SJCRH30 (cell line): ENCODE measurements at regions not wholly inside any gene's neighbourhood (a gene's known extent, or its start where the extent isn't known, plus 50 kb on each side); places are given as distances from the start of the nearest gene placed in this dataset.

Experiments
- DNase-seq, 2 experiments: peaks; one replicate each; pipeline ENCODE4 v3.0.0-alpha.2; 2015 to 2020
- H3K27ac ChIP-seq: fragments of 250-450 bp; sonication (Bioruptor Pico); 2 replicates; pipeline ENCODE4 v1.5.1; 2020; ENCODE audit warnings: mild to moderate bottlenecking, moderate library complexity
- H3K27me3 ChIP-seq: fragments of 250-450 bp; sonication (Bioruptor Pico); 2 replicates; pipeline ENCODE4 v1.5.1; 2020; ENCODE audit warnings: mild to moderate bottlenecking, moderate library complexity
- H3K36me3 ChIP-seq: fragments of 250-450 bp; sonication (Bioruptor Pico); 2 replicates; pipeline ENCODE4 v1.5.1; 2020; ENCODE audit warnings: mild to moderate bottlenecking, moderate library complexity
- H3K4me1 ChIP-seq: fragments of 250-450 bp; sonication (Bioruptor Pico); 2 replicates; pipeline ENCODE4 v1.5.1; 2020; ENCODE audit warnings: mild to moderate bottlenecking, moderate library complexity
- H3K4me3 ChIP-seq: fragments of 250-450 bp; sonication (Bioruptor Pico); 2 replicates; pipeline ENCODE4 v1.5.1; 2020; ENCODE audit warnings: mild to moderate bottlenecking, moderate library complexity
- H3K9me3 ChIP-seq: fragments of 250-450 bp; sonication (Bioruptor Pico); replicated peaks from 2 replicates; pipeline ENCODE4 v1.5.1; 2020; ENCODE audit warnings: mild to moderate bottlenecking, moderate library complexity

DNA sequence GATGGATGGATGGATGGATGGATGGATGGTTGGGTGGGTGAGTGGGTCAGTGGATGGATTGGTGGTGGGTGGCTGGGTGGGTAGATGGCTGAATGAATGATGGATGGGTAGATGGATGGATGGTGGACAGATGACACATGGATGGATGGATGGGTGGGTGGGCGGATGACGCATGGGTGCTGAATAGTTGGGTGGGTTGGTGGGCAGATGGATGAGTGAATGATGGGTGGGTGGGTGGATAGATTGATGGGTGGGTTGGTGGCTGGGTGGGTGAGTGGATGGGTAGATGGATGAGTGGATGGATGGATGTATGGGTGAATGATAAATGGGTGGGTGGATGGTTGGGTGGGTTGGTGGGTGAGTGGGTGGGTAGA, 69.9 kb upstream of the NKX1-1 start:
- Histone ChIP-seq H3K4me1 (peaks cover 1% of the 10 kb centered on the region; the same call in 1 of the 2 replicates), H3K36me3 (no peaks in the 10 kb centered on the region), H3K27ac (no peak overlapping the region), H3K4me3 (no peak overlapping the region), H3K27me3 (no peaks in the 10 kb centered on the region), H3K9me3 (no peaks in the 10 kb centered on the region)
- no peak for DNase-seq

DNA sequence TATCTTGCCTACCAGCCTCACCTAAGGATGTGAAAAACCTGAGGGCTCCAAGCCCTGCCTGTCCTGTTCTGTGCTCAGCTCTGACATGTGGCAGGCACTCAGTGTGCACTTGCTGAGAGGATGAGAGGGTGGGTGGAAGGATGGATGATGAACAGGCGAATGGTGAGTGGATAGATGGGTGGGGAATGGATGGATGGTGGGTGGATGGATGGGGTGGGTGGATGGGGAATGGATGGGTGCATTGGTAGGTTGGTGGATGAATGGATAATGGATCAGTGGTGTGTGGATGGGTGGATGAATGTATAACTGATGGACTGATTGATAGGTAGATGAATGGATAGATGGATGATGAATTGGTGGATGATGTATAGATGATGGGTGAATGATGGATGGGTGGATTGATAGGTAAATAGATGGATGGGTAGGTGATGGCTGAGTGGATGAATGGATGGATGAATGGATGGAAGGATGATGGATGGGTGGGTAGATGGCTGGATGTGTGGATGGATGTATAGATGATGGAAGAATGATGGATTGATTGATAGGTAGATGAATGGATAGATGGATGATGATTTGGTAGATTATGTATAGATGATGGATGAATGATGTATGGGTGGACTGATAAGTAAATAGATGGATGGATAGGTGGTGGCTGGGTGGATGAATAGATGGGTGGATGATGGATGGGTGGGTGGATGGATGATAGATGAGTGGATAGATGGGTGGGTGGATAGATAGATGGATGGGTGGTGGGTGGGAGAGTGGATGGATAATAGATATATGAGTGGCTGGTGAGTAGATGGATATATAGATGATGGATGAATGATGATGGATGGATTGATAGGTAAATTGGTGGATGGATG, 69.3 kb upstream of the NKX1-1 start:
- DNase-seq, result no peak
- H3K27me3 ChIP-seq, result no peaks in the 10 kb centered on the region

DNA sequence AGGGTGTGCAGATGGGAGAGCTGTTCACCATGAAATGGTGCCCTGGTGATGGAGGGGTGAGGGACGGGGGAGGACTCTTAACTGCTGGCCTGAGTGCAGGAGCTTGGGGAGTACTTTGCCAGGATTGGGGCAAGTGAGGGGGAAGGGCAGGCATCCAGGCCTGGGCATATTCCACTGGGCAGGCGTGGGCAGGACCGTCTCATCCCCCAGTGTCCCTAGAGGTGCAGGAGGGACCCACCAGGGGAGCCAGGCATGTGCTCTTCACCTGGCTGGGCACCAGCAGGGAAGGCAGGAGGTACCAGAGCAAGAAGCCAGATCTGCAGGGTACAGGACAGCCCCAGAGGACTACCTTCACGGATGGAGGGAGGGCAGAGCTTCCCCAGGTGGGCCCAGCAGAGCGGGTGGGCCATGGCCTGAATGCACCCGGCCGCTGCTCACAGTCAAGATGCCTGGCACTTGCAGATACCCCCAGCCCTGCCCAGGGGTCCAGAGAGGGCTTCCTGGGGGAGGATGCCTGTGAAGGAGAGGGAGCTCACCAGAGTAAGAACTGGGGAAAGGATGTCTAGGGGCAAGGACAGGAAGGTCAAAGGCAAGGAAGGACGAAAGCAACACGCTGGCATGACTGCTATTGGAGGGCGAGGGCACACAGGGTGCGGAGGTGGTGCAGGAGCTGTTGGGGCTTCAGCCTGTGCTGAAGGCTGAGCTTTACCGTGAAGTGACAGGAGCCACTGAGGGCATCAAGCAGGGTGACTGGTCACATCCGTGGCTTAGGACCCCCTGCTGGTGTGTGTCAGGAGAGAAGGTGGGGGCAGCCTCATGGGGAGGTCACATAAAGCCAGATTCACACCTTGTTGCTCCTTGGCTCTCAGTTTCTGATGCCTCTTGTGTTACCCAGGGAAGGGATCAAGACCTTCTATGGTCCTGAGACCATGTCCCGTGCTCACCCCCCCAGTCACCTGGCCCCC, 68.2 kb upstream of the NKX1-1 start:
- no peak for DNase-seq
- no peaks in the 10 kb centered on the region for H3K27me3 ChIP-seq

More for the DNA sequence above, 69.3 kb upstream of the NKX1-1 start:
- Histone ChIP-seq H3K4me1 (peaks cover 7% of the 10 kb centered on the region), H3K27ac (no peak overlapping the region), H3K36me3 (no peaks in the 10 kb centered on the region), H3K4me3 (no peak overlapping the region), H3K9me3 (no peaks in the 10 kb centered on the region)

DNA sequence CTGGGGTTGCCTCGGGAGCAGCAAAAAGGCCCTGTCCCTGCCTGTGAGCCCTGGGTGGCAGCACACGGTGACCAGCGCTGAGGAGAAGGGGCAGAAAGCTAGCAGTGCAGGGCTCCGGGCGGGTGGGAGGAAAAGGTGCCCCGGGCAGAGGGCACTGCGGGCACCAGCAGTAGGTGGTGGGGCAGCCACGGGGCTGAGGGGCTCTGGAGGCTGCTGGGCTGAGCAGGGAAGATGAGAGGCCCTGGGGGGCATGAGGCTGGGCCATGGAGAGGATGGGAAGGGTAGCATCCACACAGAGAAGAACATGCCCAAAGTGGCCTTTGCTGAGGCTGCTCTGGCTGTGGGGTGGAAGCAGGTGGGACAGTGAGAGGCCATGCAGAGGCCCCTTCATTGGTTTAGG, 67.5 kb upstream of the NKX1-1 start:
- Histone ChIP-seq H3K9me3 (no peaks in the 10 kb centered on the region), H3K4me1 (peaks cover 22% of the 10 kb centered on the region), H3K4me3 (no peak overlapping the region), H3K36me3 (no peaks in the 10 kb centered on the region), H3K27ac (no peak overlapping the region), H3K27me3 (no peaks in the 10 kb centered on the region)
- DNase-seq, result no peak

More for the DNA sequence above, 68.2 kb upstream of the NKX1-1 start:
- no peaks in the 10 kb centered on the region for H3K9me3 ChIP-seq
- H3K4me3 ChIP-seq, result no peak overlapping the region
- H3K27ac ChIP-seq, result no peak overlapping the region
- peaks cover 18% of the 10 kb centered on the region for H3K4me1 ChIP-seq
- H3K36me3 ChIP-seq, result no peaks in the 10 kb centered on the region

DNA sequence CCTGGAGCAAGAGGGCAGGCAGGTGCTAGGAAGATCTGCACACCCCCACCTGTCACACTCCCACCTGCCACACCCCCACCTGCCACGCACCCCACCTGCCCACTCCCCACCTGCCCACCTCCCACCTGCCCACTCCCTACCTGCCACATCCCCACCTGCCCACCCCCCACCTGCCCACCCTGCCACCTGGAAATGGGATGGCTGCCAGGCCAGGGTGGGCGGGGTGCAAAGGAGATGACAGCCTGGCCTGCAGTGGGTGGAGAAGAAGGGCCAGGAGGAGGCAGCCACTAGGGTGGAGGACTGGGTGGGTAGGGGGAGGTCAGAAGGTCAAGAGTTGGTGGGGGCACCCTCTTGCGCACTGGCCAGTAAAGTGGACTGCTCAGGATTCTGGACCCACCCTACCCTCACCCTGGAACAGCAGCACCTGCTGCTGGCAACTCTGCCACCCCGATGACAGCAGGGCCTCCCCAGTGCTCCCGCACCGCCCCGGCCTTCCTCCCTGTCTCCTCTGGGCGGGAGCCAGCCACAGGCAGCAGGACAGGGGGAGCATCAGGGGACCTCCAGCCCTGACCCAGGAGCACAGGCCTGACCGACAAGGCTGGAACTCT, 66.8 kb upstream of the NKX1-1 start:
- no peaks in the 10 kb centered on the region for H3K36me3 ChIP-seq
- DNase-seq, result no peak
- H3K27me3 ChIP-seq, result no peaks in the 10 kb centered on the region
- peaks cover 4% of the 10 kb centered on the region; the same call in 1 of the 2 replicates for H3K9me3 ChIP-seq
- H3K27ac ChIP-seq, result no peak overlapping the region
- H3K4me1 ChIP-seq, result peaks cover 22% of the 10 kb centered on the region
- H3K4me3 ChIP-seq, result no peak overlapping the region; the same call in 1 of the 2 replicates

DNA sequence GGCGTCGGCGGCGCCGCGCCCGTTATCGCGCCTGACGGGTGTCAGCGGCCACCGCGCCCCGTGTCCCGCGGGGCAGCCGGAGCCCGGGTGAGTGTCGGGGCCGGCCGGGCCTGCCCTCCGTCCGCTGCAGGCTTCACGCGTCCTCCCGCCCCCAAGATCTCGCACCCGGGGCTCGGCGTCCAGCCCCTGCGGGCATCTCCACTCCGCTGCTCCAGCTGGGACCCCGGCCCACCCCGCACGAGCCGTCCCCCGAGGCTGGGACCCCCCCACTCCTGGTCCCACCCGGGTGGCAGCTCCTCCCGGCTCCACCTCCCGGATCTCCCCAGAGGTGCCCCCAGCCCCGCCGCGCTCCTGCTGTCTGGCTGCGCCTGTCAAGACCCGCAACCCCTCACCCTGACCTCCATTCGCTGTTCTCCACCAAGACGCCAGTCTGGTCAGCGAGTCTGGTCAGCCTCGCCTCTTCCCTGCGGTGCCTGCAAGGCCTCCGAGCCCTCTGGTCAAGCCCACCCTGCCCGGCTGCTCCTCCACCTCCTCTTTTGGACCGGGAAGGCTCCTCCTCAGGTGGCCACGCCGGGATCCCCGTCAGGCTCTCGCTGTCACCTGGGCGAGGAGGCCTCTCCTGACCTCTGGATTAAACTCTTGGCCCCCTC, 66.0 kb upstream of the NKX1-1 start:
- Histone ChIP-seq H3K4me1 (peaks cover 22% of the 10 kb centered on the region), H3K36me3 (no peaks in the 10 kb centered on the region), H3K9me3 (peaks cover 10% of the 10 kb centered on the region; the same call in 1 of the 2 replicates), H3K27ac (peak overlapping the region; percentile 97; the same call in 1 of the 2 replicates), H3K4me3 (peak overlapping the region; percentile 54), H3K27me3 (no peaks in the 10 kb centered on the region)
- DNase-seq, result peak in 1 of 2 experiments; percentile 22

DNA sequence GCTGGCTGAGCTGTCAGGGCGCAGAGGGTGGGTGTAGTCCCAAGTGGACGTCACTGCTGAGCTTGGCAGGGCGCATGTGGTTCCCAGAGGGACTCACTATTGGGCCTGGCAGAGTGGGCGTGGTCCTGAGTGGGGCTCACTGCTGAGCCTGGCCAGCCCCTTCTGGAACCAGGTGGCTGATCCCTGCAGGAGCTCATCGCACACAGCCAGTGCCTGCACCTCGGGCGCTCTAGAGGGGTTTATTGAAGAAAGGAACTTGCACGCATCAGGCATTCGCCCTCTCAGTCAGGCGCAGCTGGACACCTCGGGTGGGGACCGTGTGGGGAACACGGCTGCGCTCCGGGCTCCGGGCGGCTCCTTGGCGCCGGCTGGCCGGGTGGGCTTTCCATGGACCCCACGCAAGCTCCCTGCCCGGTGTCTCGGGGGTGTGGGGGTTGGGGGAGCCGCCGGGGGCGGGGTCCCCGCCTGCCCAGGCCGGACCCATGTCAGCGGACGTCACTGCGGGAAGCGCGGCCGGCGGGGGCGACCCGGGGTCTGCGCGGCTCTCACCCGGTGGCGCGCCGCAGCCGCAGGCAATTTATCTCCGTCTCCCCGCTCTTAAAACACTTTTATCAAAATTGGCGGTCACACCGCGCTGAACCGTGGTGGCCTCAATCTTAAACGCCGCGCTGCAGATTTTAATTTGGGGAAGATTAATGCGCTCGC, 65.4 kb upstream of the NKX1-1 start:
- DNase-seq, result peak; percentile 98
- H3K27me3 ChIP-seq, result no peaks in the 10 kb centered on the region
- H3K4me3 ChIP-seq, result peak overlapping the region; percentile 54

DNA sequence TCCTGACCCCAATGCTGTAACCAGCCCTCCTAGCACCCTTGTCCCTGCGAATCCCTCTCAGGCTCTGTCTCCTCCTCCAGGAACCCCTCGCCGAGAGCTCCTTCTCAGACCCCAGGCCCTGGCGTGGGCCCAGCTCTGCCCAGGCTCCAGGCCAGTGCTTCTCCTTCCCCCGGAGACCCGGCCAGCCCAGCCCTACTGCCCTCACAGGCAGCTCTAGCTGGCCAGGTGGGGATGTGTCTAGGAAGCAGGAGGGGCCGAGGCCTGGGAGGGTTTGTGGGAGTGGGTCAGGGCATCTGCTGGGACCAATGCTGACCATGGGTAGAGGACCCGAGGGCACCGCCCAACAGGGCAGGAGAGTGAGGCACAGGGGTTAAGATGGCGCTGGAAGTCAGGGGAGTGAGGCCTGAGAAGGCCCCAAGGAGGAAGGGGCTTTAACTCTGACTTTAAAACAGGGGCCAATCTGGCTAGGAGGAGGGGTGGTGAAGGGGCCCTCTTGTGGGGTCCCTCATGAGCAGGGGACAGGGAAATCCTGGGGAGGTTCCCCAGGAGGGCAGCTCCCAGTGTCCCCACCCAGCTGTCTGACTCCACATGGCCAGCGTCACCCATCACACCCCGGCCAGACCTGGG, 64.7 kb upstream of the NKX1-1 start:
- peaks cover 22% of the 10 kb centered on the region for H3K4me1 ChIP-seq
- H3K36me3 ChIP-seq, result no peaks in the 10 kb centered on the region
- peaks cover 10% of the 10 kb centered on the region; the same call in 1 of the 2 replicates for H3K9me3 ChIP-seq
- no peaks in the 10 kb centered on the region for H3K27me3 ChIP-seq
- peak overlapping the region; percentile 97 for H3K27ac ChIP-seq
- peak in 1 of 2 experiments; percentile 69 for DNase-seq
- H3K4me3 ChIP-seq, result peak overlapping the region; percentile 54

More for the DNA sequence above, 65.4 kb upstream of the NKX1-1 start:
- Histone ChIP-seq H3K4me1 (peaks cover 22% of the 10 kb centered on the region), H3K9me3 (peaks cover 10% of the 10 kb centered on the region; the same call in 1 of the 2 replicates), H3K36me3 (no peaks in the 10 kb centered on the region), H3K27ac (peak overlapping the region; percentile 97)

DNA sequence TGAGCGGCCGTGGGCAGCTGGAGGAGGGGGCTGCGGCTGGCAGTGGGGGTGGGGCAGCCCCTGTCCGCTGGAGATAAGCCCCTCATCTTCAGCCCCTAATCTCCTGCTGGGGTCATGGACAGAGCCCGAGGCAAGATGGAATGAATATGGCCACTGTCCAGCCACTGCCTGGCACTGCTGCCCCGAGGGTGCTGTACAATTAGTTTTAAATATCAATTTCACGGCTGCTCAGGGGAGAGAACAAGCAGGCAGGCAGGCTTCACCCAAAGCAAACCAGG, 64.1 kb upstream of the NKX1-1 start:
- Histone ChIP-seq H3K4me1 (peaks cover 22% of the 10 kb centered on the region), H3K27me3 (no peaks in the 10 kb centered on the region), H3K9me3 (peaks cover 10% of the 10 kb centered on the region; the same call in 1 of the 2 replicates), H3K4me3 (peak overlapping the region; percentile 16; the same call in 1 of the 2 replicates), H3K36me3 (no peaks in the 10 kb centered on the region), H3K27ac (peak overlapping the region; percentile 97)
- DNase-seq, result peak; percentile 82 to 91

DNA sequence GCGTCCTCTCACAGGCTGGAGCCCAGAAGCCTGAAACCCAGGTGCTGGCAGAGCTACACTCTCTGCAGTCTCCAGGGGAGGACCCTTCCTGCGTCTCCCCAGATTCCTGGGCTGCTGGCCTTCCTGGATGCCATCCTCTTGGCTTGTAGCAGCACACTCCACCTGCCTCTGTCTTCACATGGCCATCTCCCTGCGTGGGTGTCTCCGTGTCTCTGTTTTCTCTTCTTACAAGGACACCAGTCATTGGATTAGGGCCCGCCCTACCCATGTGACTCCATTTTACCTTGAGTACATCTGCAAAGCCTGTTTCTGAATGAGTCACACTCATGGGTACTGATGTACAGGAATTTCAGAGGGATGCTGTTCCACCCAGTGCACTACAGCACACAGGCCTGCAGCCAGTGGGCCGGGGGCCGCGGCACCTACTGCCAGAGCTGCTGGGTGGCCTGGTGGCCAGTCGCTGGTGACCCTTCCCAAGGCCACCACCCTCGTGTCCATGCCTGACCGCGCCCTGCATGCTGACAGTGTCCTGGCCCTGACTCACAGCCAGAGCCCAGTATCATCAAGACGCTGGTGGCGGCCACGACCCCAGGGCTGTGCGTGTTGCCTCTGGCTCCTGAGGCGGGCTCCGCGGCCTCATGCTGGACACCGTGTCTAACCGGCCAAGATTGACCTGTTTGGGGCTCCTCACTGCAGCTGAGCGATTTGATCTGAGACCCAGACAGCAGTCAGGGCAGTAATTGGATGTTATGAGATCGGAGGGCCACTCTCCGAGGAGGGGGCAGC, 63.6 kb upstream of the NKX1-1 start:
- Histone ChIP-seq H3K36me3 (no peaks in the 10 kb centered on the region), H3K4me3 (peak overlapping the region; percentile 16; the same call in 1 of the 2 replicates), H3K9me3 (peaks cover 10% of the 10 kb centered on the region; the same call in 1 of the 2 replicates), H3K27me3 (no peaks in the 10 kb centered on the region), H3K27ac (peak overlapping the region; percentile 97), H3K4me1 (peaks cover 22% of the 10 kb centered on the region)
- peak; percentile 61 to 74 for DNase-seq

DNA sequence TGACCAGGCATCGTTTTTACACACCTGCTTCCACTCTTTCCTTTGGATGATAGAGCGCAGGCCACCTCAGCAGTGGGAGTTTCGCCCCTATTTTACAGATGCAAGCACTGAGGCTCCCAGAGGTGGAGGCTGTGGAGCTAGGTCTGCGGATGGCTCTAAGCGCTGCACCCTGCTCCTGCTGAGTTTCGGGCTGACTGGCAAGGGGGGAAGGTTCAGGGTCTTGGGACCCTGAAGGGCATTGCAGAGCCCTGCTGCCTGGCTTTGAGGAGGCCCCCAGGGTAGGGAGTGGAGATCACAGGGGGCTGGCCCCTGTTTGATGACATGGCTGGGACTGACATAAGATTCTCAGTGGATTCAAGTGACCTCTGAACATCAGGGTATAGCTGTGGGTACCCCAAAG, 62.8 kb upstream of the NKX1-1 start:
- H3K27me3 ChIP-seq, result no peaks in the 10 kb centered on the region
- no peak overlapping the region for H3K4me3 ChIP-seq
- DNase-seq, result no peak
- H3K36me3 ChIP-seq, result no peaks in the 10 kb centered on the region
- H3K9me3 ChIP-seq, result peaks cover 10% of the 10 kb centered on the region; the same call in 1 of the 2 replicates
- H3K27ac ChIP-seq, result peak overlapping the region; percentile 97
- peaks cover 22% of the 10 kb centered on the region for H3K4me1 ChIP-seq

DNA sequence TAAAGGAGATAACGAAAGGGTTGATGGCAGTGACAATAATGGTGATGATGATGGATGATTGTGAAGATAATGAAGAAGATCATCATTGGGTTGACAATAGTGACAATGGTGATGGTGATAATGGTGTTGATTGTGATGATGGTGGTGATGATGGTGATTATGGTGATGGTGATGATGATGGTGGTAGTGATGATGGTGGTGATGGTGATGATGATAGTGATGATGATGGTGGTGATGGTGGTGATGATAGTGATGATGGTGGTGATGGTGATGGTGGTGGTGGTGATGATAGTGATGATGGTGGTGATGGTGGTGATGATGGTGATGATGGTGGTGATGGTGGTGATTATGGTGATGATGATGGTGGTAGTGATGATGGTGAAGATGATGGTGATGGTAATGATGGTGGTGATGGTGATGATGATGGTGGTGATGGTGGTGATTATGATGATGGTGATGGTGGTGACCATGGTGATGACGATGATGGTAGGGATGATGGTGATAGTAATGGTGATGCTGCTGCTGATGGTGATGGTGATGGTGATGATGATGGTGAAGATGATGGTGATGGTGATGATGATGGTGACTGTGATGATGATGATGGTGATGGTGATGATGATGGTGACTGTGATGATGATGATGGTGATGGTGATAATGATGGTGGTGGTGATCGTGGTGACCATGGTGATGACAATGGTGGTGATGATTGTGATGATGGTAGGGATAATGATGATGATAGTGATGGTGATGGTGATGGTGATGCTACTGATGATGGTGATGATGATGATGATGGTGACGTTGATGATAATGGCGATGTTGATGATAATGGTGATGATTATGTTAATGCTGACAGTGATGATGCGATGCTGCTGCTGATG, 61.6 kb upstream of the NKX1-1 start:
- H3K36me3 ChIP-seq, result no peaks in the 10 kb centered on the region
- H3K4me3 ChIP-seq, result no peak overlapping the region
- peaks cover 30% of the 10 kb centered on the region for H3K4me1 ChIP-seq
- H3K9me3 ChIP-seq, result peaks cover 10% of the 10 kb centered on the region; the same call in 1 of the 2 replicates
- no peaks in the 10 kb centered on the region for H3K27me3 ChIP-seq
- H3K27ac ChIP-seq, result no peak overlapping the region
- DNase-seq, result no peak
